LNCAP (cell line): ENCODE measurements at regions not wholly inside any gene's neighbourhood (a gene's known extent, or its start where the extent isn't known, plus 50 kb on each side); places are given as distances from the start of the nearest gene placed in this dataset.

Source experiments
- CTCF ChIP-seq: fragments of 450-650 bp; IDR thresholded peaks from 2 replicates; pipeline ENCODE4 v1.5.1; 2017; ENCODE audit warnings: mild to moderate bottlenecking

GRCh38 chr3:159685801-159686200 is 302.8 kb upstream of the IL12A start:
- TF ChIP-seq CTCF = no peak

DNA sequence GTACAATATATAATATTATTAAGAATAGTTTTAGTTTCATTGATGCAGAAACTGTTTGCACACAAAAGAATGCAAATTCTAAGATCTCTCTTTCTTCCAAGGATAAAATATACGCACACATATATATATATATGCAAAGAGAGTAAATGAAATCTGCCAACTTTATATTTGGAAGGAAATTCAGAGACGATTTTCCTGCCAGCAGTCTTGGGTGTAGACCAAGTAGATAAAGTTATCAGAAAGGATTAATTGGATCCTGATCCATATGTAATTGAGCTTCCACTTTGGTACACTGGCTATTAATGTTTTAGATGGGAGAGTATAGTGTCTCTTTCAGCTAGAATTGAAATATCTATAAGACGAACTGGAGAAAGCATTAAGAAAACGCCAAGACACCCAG is 295.4 kb upstream of the IL12A start:
- no peak for TF ChIP-seq CTCF

DNA sequence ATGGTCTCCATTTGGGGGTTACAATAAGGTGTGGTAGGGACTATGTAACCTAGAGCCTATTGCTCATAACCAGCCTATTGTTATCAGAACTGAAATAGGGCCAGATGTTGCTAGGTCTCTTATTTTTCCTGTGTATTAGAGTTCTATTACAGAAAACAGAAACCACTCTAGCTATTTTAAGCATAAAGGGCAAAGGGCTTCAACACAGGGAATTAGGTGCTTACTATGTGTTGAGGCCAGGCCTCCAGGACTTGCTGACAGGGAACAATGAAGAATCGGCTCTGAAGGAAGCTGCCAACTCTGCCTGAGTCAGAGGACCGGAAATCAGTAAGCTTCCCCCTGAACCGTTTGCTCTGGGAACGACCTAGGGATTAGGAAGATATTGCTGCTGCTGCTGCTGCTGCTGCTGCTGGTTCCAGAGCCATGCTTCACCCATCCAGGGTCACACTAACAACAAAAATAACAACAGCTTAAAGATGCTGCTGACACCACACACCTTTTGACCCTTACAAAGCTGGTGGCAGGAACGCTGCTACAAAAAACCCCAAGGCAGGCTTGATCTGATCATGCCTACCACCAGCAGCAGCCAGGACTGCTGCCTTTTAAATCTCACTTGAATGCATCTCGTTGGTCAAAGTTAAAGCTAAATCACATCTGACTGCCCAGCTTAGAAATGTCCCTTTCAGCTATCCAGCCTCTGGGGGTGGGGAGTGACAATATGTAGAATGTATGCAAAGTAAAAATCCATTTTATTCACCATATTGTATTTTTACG is 276.9 kb upstream of the IL12A start:
- no peak for TF ChIP-seq CTCF

DNA sequence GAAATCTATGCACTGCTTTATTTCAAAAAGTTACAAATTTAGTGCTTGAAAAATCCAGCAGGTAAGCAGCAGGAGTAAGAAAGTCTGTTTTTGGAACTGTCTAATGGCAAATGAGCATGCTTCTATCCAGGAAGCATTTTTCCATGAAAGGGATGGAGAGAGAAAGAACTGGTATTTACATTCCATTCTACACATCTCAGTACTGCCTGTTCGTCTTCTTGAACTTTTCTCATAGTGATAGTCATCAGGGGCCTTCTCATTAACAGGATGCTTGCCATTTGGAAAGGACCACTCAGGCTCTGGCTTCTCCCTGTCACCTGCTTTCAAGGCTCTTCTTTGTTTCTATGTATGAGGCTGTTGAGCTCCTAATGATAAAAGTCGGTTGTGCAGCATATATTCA is 267.3 kb upstream of the IL12A start:
- no peak for TF ChIP-seq CTCF

DNA sequence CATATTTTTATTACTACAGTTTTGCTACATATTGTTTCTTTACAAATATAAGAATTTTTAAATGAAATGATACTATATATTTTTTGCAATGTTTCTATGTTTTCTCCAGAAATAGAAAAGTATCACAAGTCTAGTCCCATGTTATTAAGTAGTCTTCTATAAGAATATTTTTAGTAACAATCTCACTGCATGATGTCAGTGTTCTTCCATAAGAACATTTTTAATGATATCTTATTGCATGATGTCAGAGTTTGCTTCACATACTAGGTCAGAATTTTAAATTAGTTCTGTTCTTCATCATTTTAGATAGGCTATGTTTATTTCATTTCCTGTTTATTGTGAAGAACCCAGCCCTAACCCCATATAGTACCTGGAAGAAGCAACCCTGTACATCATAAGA is 265.3 kb upstream of the IL12A start:
- no peak for TF ChIP-seq CTCF

- TF ChIP-seq CTCF = no peak
Observed at GRCh38 chr3:159724627-159725026, 264.0 kb upstream of the IL12A start.

DNA sequence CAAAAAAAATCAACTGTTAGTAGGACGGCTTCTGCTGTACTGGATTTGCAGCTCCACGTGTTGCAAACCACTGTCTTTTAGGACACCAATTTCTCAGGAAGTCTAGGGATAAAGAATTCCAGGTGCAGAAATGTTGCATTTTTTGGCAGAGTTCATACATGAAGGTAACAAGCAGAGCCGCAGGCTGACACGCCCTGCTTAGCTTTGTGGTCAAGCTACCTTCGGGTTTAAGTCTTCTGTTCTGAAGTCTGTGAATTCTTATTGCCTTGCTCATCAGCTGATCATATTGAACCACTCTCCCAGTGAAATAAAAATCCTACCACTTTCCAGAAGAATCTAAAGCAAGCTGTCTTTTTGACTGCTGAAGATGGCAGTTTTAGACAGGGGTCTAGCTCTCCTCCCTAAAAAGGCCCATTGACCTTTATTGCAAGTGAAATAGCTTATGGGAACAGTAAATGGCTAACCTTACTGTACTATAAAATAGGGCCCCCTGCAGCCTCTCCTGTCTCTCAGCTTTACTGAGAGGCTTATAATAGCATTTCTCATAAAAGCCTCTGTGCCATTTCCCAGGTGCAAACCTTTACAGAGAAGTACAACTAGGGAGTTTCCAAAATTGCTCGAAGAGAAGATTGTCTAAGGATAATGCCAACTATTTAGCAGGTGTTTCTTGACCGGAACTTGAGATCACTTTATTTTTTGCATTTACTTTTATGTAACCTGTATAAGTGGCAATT is 262.2 kb upstream of the IL12A start:
- TF ChIP-seq CTCF = no peak
